Type B pancreatic cell (in vitro differentiated cells): ENCODE measurements at regions not wholly inside any gene's neighbourhood (a gene's known extent, or its start where the extent isn't known, plus 50 kb on each side); places are given as distances from the start of the nearest gene placed in this dataset.

Source experiments
- DNase-seq: peaks from one replicate; pipeline ENCODE4 v3.0.0; 2021; ENCODE audit warnings: mixed read lengths; ENCODE audit not compliant: unreplicated experiment; ENCODE audit errors: extremely low spot score
- H3K27ac Mint-ChIP-seq: 2 replicates; pipeline ENCODE4 v1.8.0; 2021; ENCODE audit warnings: mild to moderate bottlenecking, mixed read lengths
- H3K27me3 Mint-ChIP-seq: 2 replicates; pipeline ENCODE4 v1.8.0; 2021; ENCODE audit warnings: mixed read lengths
- H3K36me3 Mint-ChIP-seq: 2 replicates; pipeline ENCODE4 v1.8.0; 2021; ENCODE audit warnings: mixed read lengths
- H3K4me1 Mint-ChIP-seq: one replicate; pipeline ENCODE4 v1.8.0; 2021; ENCODE audit warnings: mixed read lengths; ENCODE audit not compliant: unreplicated experiment
- H3K4me3 Mint-ChIP-seq: 2 replicates; pipeline ENCODE4 v1.8.0; 2021; ENCODE audit warnings: mild to moderate bottlenecking, mixed read lengths
- H3K9me3 Mint-ChIP-seq: 2 replicates; pipeline ENCODE4 v1.8.0; 2021; ENCODE audit warnings: mixed read lengths
- TF ChIP-seq, protein P1 (sequence below): fragments of 200-600 bp; sonication (generic); conservative IDR thresholded peaks from 2 replicates; pipeline ENCODE4 v1.5.0; 2021; ENCODE audit warnings: antibody characterized with exemption, mild to moderate bottlenecking

DNA sequence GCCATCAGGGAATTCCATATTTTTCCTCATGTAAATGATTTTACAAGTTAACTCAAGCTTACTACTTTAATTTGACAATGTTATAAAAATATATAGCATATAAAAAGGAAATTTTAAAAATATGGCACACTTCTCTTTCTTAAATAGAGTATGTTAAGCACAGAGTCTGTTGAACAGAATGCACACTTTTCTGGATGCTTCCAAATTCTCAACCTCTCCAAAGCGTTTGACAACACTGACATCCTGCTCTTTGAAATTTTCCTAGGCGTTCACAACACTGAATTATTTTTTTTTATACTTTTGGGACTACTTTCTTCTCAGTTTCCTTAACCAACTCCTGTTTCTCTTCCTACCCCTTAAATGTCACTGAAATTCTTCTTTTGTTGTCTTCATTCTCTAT, 117.8 kb upstream of the PLXNA2 start:
- H3K27ac Mint-ChIP-seq, result no peak overlapping the region
- H3K4me3 Mint-ChIP-seq, result no peak overlapping the region
- no peaks in the 10 kb centered on the region for H3K36me3 Mint-ChIP-seq
- H3K27me3 Mint-ChIP-seq, result no peaks in the 10 kb centered on the region
- H3K9me3 Mint-ChIP-seq, result peaks cover 11% of the 10 kb centered on the region
- peaks cover 12% of the 10 kb centered on the region for H3K4me1 Mint-ChIP-seq
- no peak for DNase-seq
- TF ChIP-seq, protein P1, sequence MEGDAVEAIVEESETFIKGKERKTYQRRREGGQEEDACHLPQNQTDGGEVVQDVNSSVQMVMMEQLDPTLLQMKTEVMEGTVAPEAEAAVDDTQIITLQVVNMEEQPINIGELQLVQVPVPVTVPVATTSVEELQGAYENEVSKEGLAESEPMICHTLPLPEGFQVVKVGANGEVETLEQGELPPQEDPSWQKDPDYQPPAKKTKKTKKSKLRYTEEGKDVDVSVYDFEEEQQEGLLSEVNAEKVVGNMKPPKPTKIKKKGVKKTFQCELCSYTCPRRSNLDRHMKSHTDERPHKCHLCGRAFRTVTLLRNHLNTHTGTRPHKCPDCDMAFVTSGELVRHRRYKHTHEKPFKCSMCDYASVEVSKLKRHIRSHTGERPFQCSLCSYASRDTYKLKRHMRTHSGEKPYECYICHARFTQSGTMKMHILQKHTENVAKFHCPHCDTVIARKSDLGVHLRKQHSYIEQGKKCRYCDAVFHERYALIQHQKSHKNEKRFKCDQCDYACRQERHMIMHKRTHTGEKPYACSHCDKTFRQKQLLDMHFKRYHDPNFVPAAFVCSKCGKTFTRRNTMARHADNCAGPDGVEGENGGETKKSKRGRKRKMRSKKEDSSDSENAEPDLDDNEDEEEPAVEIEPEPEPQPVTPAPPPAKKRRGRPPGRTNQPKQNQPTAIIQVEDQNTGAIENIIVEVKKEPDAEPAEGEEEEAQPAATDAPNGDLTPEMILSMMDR, result no peak

DNA sequence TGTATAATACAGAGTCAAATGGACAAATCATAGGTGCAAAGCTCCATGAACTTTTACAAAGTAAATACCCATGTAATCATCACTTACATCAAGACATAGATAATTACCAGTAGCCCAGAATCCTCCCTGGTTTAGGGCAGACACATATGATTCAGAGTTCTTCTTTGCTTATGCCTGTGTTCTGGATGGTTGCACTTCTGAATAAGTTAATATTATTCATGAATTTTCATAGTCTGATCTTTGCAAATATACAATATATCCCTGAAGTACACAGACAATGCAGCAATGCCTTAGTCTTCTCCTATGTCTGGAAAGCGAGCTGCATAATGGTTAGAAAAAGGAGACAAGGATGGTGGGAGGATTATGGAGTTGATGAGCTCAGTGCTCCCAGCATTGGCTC, 122.4 kb upstream of the PLXNA2 start:
- no peak for DNase-seq
- Mint-ChIP-seq H3K4me1 (no peaks in the 10 kb centered on the region), H3K27ac (no peak overlapping the region), H3K9me3 (no peaks in the 10 kb centered on the region), H3K36me3 (no peaks in the 10 kb centered on the region), H3K27me3 (peaks cover 4% of the 10 kb centered on the region), H3K4me3 (no peak overlapping the region)
- TF ChIP-seq, protein P1, result no peak

DNA sequence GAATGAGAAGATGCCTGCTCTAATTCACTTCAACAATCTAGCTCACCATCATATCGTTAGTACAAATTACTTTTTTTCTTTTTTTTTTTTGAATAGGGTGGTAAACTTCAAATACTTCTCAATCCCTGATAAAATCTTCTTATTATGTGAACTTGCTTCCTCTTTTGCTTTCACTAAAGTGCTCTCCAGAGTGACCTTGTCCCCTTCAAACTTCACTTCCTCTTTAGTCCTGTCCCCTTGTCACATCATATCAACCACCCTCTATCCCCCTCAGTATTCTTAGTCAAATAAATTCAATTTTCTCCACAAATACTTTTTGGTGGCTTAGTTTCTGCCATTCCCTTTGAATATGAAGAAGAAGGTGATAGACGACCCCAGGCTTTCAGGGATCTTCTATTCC, 124.9 kb upstream of the PLXNA2 start:
- peaks cover 4% of the 10 kb centered on the region for H3K27me3 Mint-ChIP-seq
- no peak overlapping the region for H3K4me3 Mint-ChIP-seq
- TF ChIP-seq, protein P1, result no peak
- H3K9me3 Mint-ChIP-seq, result no peaks in the 10 kb centered on the region
- H3K4me1 Mint-ChIP-seq, result peaks cover 5% of the 10 kb centered on the region
- H3K36me3 Mint-ChIP-seq, result no peaks in the 10 kb centered on the region
- H3K27ac Mint-ChIP-seq, result no peak overlapping the region
- no peak for DNase-seq

DNA sequence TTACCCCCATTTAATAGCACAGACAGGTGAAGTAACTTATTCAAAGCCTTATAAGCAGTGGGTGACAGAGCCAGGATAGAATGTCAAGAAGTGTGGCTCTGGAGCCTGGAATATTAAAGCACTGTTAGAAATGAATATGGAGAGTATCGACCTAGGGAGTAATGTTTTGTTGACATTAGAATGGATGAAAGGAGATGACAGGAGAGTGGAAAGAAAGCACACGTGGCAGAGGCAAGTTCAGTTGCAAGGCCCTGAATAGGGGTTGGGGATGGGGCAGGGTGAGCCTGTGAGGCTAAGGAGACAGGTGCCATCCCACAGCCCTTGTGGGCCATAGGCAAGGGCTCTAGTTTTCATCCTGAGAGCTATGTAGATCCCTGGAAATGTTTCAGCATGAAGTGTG, 125.5 kb upstream of the PLXNA2 start:
- Mint-ChIP-seq H3K9me3 (no peaks in the 10 kb centered on the region), H3K4me3 (no peak overlapping the region), H3K4me1 (peaks cover 11% of the 10 kb centered on the region), H3K27me3 (peaks cover 4% of the 10 kb centered on the region), H3K27ac (no peak overlapping the region), H3K36me3 (no peaks in the 10 kb centered on the region)
- no peak for DNase-seq
- TF ChIP-seq, protein P1, result no peak

DNA sequence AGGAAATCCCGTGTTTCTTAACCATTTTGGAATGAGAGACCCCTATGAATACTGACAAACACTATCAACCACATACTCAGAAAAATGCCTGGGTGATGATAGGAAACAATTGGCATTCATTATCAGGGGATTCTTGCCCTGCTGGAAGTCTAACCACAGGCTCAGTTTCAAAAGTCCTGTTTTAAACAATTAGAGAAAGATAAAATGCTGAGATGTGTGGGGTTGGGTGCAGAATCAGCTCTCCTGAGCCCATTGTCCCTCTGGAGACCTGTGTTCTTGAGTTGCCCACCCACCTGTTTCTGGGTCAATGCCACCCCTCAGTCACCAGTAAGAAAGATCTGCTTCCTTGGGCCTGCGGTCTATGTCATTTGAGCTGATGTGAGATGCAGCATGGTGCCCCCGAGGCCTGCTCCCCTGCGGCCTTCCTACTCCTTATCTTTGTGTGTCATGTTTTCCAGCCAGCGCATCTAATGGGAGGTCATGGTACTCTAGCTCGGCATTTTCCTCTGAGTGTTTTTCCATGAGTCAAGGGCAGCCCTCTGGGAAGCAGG, 130.3 kb upstream of the PLXNA2 start:
- Mint-ChIP-seq H3K4me1 (peaks cover 17% of the 10 kb centered on the region), H3K36me3 (no peaks in the 10 kb centered on the region), H3K9me3 (no peaks in the 10 kb centered on the region), H3K4me3 (no peak overlapping the region), H3K27ac (no peak overlapping the region), H3K27me3 (peaks cover 10% of the 10 kb centered on the region)
- TF ChIP-seq, protein P1, result no peak
- no peak for DNase-seq

DNA sequence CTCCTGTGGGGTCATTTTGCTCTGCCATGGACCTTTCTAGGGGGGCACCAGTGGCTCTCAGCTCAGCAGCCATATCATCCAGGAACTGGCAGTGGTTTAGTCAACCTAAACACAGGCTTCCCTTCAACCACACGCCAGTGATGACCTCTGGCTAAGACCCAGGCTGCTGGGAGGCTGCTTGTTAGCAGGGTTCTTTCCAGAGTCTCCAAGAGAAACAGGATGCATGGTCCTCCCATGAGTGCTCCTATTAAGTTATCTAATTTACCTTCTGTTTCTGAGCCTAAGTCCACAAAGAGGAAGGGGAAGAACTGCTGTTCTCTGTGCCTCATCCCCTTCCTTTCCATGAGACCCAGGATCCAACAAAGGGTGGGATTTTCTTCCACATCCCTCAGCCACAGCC, 137.3 kb upstream of the PLXNA2 start:
- TF ChIP-seq, protein P1, result no peak
- peaks cover 7% of the 10 kb centered on the region for H3K27me3 Mint-ChIP-seq
- no peaks in the 10 kb centered on the region for H3K36me3 Mint-ChIP-seq
- H3K27ac Mint-ChIP-seq, result no peak overlapping the region
- DNase-seq, result no peak
- H3K4me1 Mint-ChIP-seq, result no peaks in the 10 kb centered on the region
- H3K4me3 Mint-ChIP-seq, result no peak overlapping the region
- no peaks in the 10 kb centered on the region for H3K9me3 Mint-ChIP-seq
